NAMALWA (cell line): ENCODE measurements at regions not wholly inside any gene's neighbourhood (a gene's known extent, or its start where the extent isn't known, plus 50 kb on each side); places are given as distances from the start of the nearest gene placed in this dataset.
A peak's percentile ranks its signal among the peaks of the same experiment; 100 is the strongest.

Source experiments
- DNase-seq: peaks from one replicate; pipeline ENCODE4 v3.0.0-alpha.2; 2015; ENCODE audit warnings: low spot score

DNA sequence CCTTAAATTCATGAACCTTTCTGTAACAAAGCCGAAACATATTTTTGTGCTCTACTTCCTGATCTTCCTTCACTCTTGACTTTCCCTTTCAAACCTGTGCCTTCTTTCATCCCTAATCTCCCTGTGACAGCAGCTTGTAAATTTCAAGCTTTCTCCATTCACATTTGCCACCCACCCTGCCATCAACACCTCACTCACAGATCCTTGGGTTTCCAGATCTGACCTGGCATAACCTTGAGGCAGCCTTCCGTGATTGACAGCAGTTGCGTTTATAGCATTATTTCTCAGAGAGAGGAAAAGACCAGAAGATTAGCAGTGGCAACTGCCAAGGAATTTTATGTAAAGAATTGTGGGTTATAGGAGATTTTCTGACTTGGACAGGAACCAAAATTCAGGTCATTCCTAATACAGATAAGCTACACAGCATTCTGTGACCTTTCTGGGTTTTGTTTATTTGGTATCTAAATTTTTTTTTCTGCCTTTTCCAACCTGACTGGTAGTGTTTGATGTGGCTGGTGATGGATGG lies 260.0 kb downstream of the NR2F1-AS1 start:
- DNase-seq, result no peak

DNA sequence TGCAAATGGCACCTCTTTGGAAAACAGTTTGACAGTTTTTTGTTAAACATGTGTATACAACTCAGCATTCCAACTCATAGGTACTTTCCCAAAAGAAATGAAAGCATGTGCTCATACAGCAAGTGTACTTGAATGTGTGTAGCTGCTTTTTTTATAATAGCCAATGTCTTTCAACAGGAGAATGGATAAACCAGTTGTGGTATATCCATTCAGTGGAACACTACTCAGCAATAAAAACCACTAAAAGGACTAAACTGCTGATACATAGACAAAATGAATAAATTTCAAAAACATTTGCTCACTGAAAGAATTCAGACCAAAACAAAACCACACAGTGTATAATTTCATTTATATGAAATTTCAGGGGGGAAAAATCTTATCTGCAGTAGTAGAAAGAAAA lies 267.3 kb downstream of the NR2F1-AS1 start:
- DNase-seq, result no peak

DNA sequence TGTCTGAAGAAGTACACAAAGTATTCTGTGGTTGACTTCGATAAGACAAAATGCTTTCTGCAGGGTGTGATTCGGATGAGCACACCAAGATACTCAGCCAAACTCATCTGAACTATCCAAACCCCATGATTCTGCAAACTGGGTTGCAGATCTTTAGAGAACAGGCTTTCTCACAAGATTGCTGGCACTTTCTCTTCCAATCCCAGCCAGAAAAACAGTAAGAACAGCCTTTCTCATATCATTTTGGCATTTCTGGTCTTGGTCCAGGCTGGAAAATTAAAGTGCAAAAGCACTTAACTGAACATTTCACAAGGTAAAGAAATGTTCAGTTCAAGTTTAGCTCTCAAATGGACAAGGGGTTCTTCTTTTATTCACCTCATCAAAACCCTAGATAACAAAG lies 269.1 kb downstream of the NR2F1-AS1 start:
- no peak for DNase-seq

DNA sequence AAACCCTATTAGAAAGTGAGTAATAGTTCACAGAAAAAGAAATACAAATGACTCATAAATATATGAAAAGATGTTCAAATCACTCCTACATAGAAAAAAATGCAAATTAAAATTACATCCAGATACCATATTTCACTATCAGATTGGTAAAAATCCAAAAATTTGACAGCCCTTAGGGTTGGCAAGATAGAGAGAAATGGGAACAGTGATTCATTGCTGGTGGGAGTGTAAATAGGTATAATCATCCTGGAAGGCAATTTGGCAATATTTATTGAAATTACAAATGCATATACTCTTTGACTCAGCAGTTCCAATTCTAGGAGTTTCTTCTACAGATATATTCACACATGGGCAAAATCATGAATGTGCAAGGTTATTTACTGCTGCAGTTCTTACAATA lies 273.5 kb downstream of the NR2F1-AS1 start:
- no peak for DNase-seq

DNA sequence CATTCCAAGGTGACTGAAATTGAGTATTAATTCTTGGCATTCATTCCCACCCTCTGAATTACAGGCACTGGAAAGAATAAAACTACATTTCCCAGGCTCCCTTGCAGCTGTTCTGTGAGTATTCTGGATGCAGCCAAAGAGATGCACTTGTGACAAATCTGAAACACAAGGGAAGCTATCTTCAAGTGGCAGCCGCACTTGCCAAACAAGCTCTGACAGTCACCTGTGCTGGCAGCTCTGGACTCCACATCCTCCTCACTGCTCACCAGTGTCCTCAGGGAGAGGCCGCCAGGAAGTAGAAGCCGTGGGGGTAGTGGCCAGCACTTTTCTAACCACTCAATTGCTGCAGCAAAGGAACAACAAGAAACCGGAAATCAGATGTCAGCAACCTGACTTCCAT lies 275.0 kb downstream of the NR2F1-AS1 start:
- no peak for DNase-seq

DNA sequence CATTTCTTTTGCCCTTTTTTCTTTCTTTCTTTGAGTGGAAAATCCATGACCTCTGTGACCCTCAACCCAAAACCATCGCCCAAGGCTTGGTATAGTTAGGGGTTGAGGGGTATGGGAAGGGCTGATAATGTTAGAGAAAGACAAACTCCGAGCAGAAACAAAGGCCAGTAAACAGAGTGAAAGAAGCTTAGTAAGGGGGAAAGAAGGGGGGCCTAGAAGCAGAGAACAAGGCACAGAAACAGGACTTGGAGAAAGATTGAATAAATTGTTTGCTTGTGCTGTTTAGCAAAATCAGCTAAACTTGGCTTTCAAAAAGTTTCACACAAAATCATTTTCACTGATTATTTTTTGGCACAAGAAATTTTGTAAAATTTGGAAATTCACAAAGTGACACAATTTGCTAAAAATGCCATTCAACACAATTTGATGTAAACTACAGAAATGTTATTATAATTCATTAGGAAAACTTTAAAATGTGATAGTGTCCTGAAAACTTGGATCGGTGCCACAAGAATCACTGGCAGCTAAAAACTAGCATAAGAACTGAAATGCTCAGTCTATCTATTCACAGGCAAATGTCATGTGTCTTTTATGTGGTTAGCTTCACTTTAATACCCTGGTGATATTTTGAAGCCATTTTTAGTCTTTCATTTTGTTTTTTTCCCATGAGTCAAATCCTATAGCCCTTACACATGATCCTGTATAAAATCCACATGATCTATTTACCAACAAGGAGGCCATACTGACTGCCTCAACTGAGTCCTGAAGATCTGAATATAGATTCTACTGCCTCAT lies 276.4 kb downstream of the NR2F1-AS1 start:
- DNase-seq, result no peak

DNA sequence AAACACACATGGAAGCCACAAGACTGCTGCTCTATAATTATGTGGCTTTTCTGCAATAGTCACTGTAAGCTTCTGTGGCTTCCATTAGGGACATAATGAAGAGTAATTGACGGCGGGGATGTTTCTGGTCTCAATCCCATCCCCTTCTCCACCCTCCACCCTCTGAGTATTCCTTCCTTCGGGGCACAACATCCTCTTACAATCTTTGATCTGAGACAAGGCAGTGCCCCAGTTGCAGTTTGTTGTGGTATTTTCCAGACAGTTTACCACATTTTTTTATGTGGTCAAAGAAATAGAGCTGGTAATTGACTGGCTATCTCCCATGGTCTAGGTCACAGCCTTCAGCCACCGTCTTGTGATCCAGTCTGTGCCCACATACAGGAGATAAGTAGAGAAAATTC lies 277.7 kb downstream of the NR2F1-AS1 start:
- no peak for DNase-seq

DNA sequence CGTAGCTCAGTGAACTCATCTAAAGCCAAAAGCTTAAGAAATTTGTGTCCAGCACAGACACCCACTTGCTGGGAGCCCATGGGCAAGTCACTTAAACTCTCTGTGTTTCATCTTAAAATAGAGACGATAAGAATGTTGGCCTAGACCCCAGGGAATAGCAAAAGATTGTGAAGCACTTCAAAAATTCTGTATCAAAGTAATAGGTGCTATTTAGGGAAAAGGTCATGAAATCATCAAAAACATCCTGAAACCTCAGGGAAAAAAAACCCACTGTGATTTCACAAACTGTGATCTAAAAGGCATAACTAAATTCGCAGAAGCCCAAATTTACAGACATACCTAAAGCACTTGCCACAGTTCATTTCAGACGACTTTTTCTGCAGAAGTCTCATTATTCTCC lies 278.3 kb downstream of the NR2F1-AS1 start:
- no peak for DNase-seq

DNA sequence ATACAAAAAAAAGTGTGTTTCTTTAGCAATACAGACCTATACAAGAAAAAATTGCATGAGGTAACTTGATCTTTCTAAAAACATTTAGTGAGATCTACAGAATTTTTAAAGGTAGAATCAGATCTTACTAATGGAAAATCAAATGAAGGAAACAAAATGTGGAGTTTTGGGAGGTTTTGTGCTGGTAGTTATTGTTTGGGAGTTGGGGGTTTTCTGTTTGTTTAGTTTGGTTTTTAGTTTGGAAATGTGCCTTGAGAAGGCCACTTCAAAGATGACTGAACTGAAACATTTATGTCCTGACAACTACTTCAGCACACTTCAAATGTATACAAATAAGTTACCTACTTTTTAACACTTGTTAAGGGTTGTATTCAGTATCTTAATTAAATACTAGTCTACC lies 280.1 kb downstream of the NR2F1-AS1 start:
- DNase-seq, result no peak

DNA sequence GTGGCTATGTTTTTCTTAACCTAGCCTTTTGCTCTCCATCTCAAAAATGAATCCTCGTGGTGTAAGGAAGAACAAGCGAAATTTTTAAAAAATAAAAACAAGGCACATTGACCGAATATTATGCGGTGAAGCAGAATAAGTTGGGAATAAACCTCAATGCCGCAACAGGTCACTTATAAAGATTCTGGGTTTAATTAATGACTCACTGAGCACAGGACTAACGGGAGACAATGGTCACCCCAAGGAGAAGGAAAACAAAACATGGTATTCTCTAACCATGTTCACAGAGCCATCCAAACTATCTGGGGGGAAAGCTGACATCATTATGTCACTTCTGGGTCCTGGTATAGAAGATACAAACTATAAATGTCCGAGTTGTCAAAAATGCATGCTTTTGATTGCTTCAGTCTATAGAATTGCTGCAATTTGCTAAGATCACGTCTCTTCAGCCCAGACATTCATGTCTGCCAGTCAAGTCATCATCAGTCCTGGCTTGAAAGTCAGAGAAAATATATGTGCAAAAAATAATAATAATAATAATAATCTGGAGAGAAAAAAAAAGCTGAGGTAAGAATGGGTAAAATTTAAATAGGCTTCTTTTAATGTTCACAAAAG lies 280.6 kb downstream of the NR2F1-AS1 start:
- DNase-seq, result no peak

DNA sequence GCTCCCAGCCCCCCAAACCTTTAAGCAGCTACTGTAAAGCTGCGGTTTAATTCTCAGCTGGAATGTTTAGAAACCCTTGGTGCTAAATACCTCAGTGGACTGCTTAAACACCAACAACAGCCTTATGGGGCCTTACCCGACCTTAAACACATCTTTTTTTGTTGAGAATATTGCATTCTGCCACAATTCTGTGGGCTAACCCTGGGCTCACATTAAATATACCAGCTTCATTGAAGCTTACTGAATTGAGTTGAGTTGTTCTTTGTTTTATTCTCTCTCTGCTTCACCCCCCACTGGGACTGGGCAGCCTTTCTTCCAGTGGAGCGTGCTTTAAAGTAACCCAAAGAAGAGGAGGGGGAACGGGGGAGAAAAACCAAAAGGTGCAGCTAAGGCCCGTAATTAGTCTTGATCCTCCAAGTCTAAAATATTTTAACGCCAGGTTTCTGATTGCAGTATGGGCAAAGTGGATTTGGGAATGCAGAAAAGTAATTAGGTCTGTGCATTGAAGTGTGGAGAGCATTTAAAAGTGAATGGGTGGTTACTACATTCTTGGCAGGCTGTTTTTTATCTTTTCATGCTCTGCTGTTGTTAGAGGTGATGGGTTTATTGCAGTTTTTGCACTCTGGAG lies 281.2 kb downstream of the NR2F1-AS1 start:
- DNase-seq, result no peak

DNA sequence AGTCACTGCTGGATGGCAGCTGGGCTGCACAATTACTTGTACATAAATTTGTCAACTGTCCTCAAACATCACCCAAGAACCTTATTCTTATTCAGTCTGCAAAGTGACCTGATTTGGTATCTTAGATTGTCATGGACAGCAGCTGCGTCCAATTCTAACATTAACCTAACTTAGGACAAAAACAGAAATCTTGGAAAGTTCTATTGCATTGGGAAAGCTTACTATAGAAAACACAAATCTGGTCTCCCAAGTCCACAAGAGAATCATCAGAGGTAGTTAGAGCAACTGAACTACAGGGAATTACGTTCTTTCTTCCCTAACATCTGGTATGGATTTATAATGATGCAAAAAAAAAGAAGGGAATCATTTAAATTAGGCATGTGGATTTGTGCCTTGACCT lies 283.9 kb downstream of the NR2F1-AS1 start:
- no peak for DNase-seq

DNA sequence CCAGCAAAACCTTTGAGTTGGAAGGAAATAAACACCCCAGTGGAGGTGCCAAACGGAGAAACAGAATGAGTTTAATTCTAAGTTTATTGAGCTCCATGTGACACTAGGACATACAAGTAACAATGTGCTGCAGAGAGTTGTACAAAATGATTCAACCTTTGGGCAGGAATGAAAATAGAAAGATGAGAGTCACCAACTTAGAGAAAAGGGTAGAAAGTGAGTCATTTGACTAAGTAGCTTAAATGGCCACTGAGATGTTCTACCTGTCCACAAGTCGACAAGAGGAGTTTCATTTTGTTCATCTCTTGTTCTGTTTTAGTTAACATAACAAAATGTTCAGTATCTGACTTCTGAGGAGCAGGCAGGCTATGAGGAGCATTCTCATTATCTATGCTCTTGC lies 284.7 kb downstream of the NR2F1-AS1 start:
- no peak for DNase-seq

DNA sequence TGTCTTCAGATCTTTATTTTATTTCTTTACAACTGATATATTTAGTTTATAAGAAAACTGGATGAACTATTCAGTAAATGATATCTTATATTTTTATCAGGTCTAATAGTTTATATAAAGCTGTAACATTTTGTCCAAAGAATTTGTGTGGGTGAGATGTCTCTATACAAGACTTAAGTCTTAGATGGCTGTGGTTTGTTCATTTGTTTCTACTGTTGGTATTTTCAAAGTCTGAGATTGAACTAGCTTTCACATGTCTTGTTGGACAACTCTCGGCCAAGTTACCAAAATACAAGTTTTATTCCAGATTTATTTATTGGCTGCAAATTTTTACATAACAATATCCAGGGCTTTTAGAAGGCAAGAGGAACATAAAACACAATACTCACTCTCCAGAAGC lies 286.0 kb downstream of the NR2F1-AS1 start:
- no peak for DNase-seq

DNA sequence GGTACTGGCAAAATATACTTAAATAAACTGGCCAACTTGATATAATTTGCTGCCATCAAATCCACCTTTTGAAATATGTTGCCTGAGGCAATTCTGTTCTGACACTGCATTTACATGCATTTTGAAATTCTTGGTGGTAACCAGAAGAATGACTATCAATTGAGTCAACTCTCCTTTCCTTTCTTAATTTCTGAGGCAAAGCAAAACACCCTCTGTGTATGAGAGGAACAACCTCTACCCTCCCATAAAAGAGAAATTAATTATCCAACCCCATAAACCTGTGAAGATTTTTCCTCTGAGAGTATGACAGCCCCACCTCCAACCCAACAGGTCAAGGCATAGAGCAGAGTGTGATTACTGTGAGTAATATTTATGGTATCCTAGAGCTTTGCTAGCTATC lies 286.8 kb downstream of the NR2F1-AS1 start:
- DNase-seq, result no peak

DNA sequence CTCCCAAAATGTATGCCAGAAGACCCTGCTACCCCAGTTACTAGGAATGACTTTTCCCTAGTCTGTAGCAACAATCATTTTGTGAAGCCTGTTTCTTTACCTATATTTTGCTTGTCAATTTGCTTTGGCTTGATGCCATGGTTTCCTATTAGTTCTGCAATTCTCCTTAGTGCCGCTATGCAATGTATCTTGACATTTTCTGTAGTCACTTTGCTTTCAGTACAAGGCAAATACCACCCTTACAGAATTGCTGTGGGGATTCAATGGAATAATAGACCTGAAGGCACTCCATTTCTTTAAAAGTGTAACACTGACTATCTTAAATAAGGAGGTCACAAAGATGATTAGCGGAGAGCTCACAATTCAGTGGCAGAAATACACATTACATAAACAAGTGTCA lies 291.1 kb downstream of the NR2F1-AS1 start:
- peak; percentile 17 for DNase-seq

DNA sequence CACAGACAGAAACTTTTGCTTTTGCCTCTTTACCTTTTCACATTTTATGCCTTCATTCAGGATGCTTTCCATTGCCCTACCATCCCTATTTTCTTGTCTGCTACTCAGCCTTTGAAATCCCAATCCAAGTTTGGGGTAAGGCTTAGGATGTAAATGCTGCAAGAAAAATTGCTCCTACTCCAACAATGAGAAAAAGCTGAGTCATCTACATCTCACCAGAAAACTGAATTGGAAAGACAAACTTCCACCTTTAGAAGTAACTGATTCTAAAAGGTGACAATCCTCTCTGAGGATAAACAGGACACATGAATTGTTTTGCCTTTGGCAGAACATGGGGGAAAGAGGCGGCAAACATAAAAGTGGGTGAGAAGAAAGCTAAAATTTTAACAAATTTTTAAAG lies 295.6 kb downstream of the NR2F1-AS1 start:
- no peak for DNase-seq

DNA sequence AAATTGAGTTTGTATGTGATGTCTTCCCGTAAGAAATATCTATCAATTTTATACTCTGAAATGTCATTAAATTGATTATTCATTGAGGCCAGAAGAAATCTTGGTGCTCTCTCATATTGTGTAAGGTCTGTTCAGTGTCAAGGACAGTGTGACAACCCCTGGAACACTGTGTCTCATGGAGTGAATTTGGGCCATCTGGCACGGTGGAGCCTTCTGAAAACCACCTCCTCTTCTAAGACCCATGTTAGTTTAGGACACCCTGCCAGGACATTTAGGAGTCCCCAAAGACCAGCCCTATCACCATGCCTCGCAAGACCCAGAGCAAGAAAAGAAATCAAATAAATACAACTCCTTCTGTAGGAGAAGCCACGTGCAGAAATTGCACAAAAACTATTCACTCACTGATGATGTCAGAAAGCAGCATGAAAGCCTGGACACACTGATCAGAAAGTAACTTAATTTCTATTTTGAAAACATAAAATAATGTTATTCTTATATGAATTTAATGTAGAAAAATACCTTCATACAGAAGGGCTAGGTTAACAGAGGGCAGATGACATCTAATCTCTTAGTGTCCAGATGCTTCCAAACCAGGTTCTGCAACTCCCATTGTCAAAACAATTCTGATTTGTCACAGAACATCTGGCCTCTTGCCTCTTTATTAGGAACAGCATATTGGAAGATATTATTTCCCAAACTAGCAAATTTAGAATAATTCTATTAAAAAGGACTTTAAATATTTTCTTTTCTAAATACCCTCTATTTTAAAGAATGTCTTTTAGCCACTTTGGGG lies 298.8 kb downstream of the NR2F1-AS1 start:
- DNase-seq, result no peak

DNA sequence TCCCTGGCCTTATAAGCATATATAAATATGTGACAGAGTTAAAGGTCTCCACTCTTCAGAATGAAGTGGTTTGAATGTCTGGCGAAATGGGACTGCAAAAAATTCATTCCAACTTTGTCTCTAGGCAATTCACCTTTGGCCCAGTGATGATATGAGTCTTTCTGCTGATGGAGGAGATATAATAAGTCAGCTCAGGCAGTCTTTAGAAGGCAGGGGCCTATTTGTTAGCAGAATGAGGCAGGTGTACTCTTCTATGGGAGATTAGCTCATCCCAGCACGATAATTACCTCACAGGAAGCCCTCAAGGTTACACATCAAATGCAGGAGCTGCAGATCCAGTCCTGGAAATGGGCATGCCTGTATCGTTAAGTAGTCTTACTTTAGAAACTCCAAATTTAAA lies 300.5 kb downstream of the NR2F1-AS1 start:
- DNase-seq, result no peak

DNA sequence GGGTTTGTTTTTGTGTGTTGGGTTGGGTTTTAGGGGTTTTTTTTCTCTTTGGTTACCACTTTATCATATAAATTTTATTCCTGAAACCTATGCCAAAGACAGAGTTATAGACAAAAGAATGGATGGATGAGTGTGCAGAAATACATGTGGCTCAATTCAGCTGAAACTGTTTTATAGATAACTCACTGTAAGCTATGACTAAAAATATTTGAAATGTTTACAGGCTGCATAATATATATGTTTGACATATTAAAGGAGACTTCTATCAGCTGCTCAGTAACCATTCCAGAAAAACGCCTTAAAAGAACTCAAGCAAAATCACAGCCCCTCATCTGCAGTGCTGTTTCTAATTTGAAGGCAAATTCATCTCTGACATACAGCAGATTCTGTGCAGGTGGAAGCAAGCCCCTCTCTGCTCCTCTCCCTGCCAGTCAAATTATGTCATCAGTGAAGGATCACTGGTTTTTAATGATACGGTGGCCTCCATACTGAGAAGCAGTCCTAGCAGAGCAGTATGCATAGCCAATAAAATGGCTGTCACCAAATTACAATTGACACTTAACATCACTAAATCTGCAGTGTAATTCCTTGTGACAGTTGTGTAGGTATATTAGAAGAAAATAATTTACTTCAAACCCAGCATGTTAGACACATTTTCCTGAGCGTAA lies 301.6 kb downstream of the NR2F1-AS1 start:
- DNase-seq, result no peak

DNA sequence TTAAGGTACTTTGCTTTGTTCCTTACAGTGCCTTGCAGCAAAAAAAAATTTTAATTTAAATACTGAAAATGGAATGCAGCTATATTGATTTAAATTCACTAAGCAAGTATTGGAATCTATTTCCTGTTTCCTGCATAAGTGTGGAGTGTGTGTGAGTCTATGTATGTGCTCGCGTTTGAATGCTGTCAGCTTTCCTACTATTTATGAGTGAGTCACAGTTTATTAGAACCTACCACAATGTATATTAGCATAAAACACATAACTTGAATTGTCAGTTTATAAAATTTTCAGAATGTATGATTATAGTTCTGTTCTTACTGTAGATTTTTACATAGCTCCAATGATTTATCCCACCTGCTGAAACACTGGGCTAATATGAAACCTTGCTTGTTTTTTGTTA lies 302.1 kb downstream of the NR2F1-AS1 start:
- no peak for DNase-seq

DNA sequence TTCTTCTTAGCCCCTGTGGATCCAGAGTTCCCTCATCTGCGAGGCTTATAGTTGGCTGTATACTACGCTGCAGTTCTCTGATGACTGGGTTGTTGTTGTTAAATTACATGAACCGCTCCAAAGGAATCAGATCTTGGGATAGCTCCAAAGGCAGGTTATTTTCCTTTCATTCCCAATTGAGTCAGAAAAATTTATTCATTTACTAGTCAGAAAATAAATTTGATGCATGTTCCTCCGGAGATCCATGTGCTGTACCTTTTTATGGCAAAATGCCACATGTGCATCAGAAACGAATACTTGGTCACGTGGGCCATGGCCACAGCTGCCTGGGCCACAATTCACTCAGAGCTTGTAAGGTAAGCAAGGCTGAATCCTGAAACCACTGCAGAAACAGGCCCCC lies 304.0 kb downstream of the NR2F1-AS1 start:
- no peak for DNase-seq
